ENCODE measurements at regions not wholly inside any gene's neighbourhood (a gene's known extent, or its start where the extent isn't known, plus 50 kb on each side); places are given as distances from the start of the nearest gene placed in this dataset.

DNA sequence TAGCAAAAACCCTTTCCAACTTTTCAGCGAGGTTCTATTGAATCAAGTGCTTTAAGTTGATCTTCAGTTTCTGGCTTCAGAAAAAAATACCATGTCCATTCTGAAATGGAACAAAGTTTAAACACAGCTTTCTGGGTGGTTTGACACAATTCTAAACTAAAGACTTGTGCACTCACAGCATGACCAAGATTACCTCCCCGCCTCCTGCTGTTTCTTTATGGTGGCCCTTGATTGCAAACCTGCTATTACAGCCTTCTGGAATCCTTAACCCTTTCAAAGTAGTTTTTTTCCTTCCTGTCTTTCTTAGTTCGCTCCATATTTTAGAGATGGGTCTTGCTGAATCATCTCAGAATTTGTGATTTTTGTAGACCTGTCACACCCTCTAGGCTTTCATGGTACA lies 135.9 kb upstream of the FBN2 start:
- no peaks in the 10 kb centered on the region for H3K9me2 ChIP-seq (ENCODE audit: insufficient read depth, low read length)
- H2AFZ ChIP-seq (ENCODE audit: low read length): no peak overlapping the region
- no peak overlapping the region for H3K4me2 ChIP-seq (ENCODE audit: low read length)
- no peak overlapping the region for H3K27ac ChIP-seq (ENCODE audit: low read depth, low read length, poor library complexity, severe bottlenecking)
- no peaks in the 10 kb centered on the region for H3K79me2 ChIP-seq (ENCODE audit: insufficient read depth, low read depth, low read length)
- no peaks in the 10 kb centered on the region for H4K20me1 ChIP-seq (ENCODE audit: insufficient read depth, low read length)
- intact Hi-C loops (cut with micrococcal nuclease; ENCODE audit: unreplicated experiment): no loop called here
- no peak for DNase-seq (ENCODE audit: low spot score)
- H3K36me3 ChIP-seq (ENCODE audit: insufficient read depth, low read length): no peaks in the 10 kb centered on the region
- ChIA-PET POLR2A (interaction anchor here (0.7 kb wide), 1 partner anchor 30 kb away, joined by 6 read pairs; no protein-coding TSS in a partner anchor), CTCF (ENCODE audit: unreplicated experiment) (no interaction called here)
- no TSS peak for BruUV-seq (replicated peaks)
- no peaks in the 10 kb centered on the region for H3K4me1 ChIP-seq (ENCODE audit: insufficient read depth, low read length, poor library complexity, severe bottlenecking)
- no peaks in the 10 kb centered on the region for H3K9me3 ChIP-seq (ENCODE audit: low read length)
- TF ChIP-seq, protein P1, sequence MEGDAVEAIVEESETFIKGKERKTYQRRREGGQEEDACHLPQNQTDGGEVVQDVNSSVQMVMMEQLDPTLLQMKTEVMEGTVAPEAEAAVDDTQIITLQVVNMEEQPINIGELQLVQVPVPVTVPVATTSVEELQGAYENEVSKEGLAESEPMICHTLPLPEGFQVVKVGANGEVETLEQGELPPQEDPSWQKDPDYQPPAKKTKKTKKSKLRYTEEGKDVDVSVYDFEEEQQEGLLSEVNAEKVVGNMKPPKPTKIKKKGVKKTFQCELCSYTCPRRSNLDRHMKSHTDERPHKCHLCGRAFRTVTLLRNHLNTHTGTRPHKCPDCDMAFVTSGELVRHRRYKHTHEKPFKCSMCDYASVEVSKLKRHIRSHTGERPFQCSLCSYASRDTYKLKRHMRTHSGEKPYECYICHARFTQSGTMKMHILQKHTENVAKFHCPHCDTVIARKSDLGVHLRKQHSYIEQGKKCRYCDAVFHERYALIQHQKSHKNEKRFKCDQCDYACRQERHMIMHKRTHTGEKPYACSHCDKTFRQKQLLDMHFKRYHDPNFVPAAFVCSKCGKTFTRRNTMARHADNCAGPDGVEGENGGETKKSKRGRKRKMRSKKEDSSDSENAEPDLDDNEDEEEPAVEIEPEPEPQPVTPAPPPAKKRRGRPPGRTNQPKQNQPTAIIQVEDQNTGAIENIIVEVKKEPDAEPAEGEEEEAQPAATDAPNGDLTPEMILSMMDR (conservative IDR thresholded peaks at IDR 0.05; ENCODE audit: low read length): no peak
- no peak for TF ChIP-seq EZH2phosphoT487 (IDR thresholded peaks at IDR 0.05; ENCODE audit: borderline replicate concordance, low read depth, low read length)
- H3K4me3 ChIP-seq (ENCODE audit: low read depth, low read length, poor library complexity, severe bottlenecking): no peak overlapping the region

DNA sequence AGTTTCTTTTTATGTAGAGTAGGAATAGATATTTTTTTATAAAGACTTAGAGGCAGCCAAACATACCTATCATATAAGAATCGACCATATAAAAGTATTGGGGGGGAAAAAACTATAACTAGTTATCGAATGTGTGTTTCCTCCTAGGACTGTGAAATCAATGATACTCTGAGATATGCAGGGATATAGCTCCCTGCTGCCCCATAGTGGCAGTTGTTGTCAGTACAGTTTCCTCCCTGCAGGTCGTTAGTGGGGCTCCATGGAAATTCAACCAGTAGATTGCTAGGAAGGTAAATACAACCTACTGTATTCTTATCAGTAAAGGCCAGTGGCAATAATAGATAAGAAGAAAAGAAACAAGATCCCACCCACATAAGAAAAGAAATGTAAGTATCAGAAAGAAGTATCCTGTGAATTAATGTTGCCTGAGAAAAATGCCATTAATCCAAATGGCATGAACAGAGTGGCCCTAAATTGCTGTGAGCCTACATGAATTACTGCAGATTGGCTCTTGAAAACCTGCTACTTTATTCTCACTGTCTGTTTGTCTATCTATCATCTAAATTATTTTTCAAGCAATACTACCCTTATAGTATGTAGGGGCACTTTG lies 136.9 kb upstream of the FBN2 start:
- Histone ChIP-seq H4K20me1 (ENCODE audit: insufficient read depth, low read length) (no peaks in the 10 kb centered on the region), H2AFZ (ENCODE audit: low read length) (no peak overlapping the region)
- POLR2A ChIA-PET: no interaction called here

DNA sequence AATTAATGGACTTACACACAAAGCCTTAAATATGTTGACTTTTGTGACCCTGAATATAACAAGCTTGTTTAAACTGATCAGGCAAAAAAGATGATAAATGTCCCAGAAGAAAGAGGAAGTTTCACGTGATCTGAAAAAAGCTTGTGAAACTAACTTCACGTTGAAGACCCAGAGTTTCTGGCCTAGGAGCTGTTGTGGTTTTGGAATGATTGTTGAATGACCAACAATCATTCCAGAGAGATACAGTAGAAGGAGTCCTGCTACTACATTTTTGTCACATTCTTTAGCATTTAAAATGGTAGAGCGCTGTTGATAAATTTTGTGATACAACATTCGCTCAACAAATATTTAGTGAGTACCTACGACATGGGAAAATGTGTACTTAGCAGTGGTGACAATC lies 143.1 kb upstream of the FBN2 start:
- Histone ChIP-seq H3K4me1 (ENCODE audit: insufficient read depth, low read length, poor library complexity, severe bottlenecking) (no peaks in the 10 kb centered on the region), H3K79me2 (ENCODE audit: insufficient read depth, low read depth, low read length) (no peaks in the 10 kb centered on the region), H3K36me3 (ENCODE audit: insufficient read depth, low read length) (no peaks in the 10 kb centered on the region), H3K4me3 (ENCODE audit: low read depth, low read length, poor library complexity, severe bottlenecking) (no peak overlapping the region), H2AFZ (ENCODE audit: low read length) (no peak overlapping the region), H3K27ac (ENCODE audit: low read depth, low read length, poor library complexity, severe bottlenecking) (no peak overlapping the region), H3K9me2 (ENCODE audit: insufficient read depth, low read length) (no peaks in the 10 kb centered on the region), H3K9me3 (ENCODE audit: low read length) (no peaks in the 10 kb centered on the region), H3K4me2 (ENCODE audit: low read length) (no peak overlapping the region), H4K20me1 (ENCODE audit: insufficient read depth, low read length) (no peaks in the 10 kb centered on the region)
- CTCF ChIA-PET (ENCODE audit: unreplicated experiment): no interaction called here
- POLR2A ChIA-PET: interaction anchor here (1.3 kb wide), 1 partner anchor 9 kb away, joined by 3 read pairs; no protein-coding TSS in a partner anchor
- TF ChIP-seq EZH2phosphoT487 (IDR thresholded peaks at IDR 0.05; ENCODE audit: borderline replicate concordance, low read depth, low read length): no peak
- TF ChIP-seq, protein P1 (conservative IDR thresholded peaks at IDR 0.05; ENCODE audit: low read length): no peak
- no peak for DNase-seq (ENCODE audit: low spot score)
- intact Hi-C loops (cut with micrococcal nuclease; ENCODE audit: unreplicated experiment): no loop called here
- BruUV-seq (replicated peaks): no TSS peak

More for the DNA sequence above, 136.9 kb upstream of the FBN2 start:
- H3K4me3 ChIP-seq (ENCODE audit: low read depth, low read length, poor library complexity, severe bottlenecking): no peak overlapping the region
- no peaks in the 10 kb centered on the region for H3K9me2 ChIP-seq (ENCODE audit: insufficient read depth, low read length)
- DNase-seq (ENCODE audit: low spot score): peak; percentile 36
- no TSS peak for BruUV-seq (replicated peaks)
- no peak overlapping the region for H3K27ac ChIP-seq (ENCODE audit: low read depth, low read length, poor library complexity, severe bottlenecking)
- no peaks in the 10 kb centered on the region for H3K36me3 ChIP-seq (ENCODE audit: insufficient read depth, low read length)
- no peak overlapping the region for H3K4me2 ChIP-seq (ENCODE audit: low read length)
- CTCF ChIA-PET (ENCODE audit: unreplicated experiment): interaction anchor here (0.9 kb wide), 1 partner anchor 29 kb away, joined by 3 read pairs; no protein-coding TSS in a partner anchor
- intact Hi-C loops (cut with micrococcal nuclease; ENCODE audit: unreplicated experiment): loop anchor here (5.0 kb wide), 1 partner anchor 463 kb away; no protein-coding TSS in a partner anchor
- H3K79me2 ChIP-seq (ENCODE audit: insufficient read depth, low read depth, low read length): no peaks in the 10 kb centered on the region
- H3K9me3 ChIP-seq (ENCODE audit: low read length): no peaks in the 10 kb centered on the region
- no peak for TF ChIP-seq EZH2phosphoT487 (IDR thresholded peaks at IDR 0.05; ENCODE audit: borderline replicate concordance, low read depth, low read length)
- TF ChIP-seq, protein P1 (conservative IDR thresholded peaks at IDR 0.05; ENCODE audit: low read length): peak; percentile 83
- no peaks in the 10 kb centered on the region for H3K4me1 ChIP-seq (ENCODE audit: insufficient read depth, low read length, poor library complexity, severe bottlenecking)
